ENCODE measurements at regions not wholly inside any gene's neighbourhood (a gene's known extent, or its start where the extent isn't known, plus 50 kb on each side); places are given as distances from the start of the nearest gene placed in this dataset.

DNA sequence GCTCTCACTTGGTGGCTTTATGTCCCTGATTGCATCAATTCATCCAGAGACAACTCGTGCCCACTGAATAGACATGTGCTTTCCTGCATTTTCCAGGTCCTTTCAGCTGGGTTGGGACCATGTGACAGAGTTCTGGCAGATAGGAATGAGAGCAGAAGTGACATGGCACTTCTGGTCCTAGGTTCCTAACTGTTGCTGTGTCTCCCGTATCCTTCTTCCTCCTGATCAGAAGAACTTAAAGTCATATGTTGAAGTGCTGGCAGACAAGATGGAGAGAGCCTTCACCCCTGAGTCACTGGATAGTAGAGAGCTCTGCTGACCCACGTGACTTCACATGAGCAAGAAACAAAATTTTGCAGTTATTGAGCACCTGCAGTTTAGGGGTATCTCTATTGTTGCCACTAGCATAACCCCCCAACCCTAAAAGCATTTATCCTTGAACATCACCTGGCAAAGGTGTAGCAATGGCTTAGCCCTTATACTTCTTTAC, 80.0 kb downstream of the NREP start:
- Histone ChIP-seq H3K27me3 (ENCODE audit: control insufficient read depth, insufficient read depth, low read length) (no peaks in the 10 kb centered on the region), H4K5ac (ENCODE audit: low read depth, low read length) (no peak overlapping the region), H2AFZ (replicated peaks; ENCODE audit: low read length, poor library complexity) (no peak overlapping the region), H2AK9ac (replicated peaks; ENCODE audit: low read depth, low read length, poor library complexity) (no peak overlapping the region), H3K4me1 (ENCODE audit: control insufficient read depth, insufficient read depth, low read length) (peaks cover 10% of the 10 kb centered on the region), H2BK15ac (ENCODE audit: low read depth, low read length) (no peak overlapping the region), H4K91ac (ENCODE audit: insufficient read depth, low read depth, low read length) (no peak overlapping the region), H2BK5ac (ENCODE audit: low read depth, low read length, poor library complexity, severe bottlenecking) (no peak overlapping the region), H3K4me2 (ENCODE audit: low read depth, low read length) (no peak overlapping the region), H2BK120ac (ENCODE audit: low read depth, low read length) (no peak overlapping the region), H3K79me1 (ENCODE audit: low read depth in 1 of 2, low read length in 2 of 2) (no peaks in the 10 kb centered on the region), H3K4ac (ENCODE audit: low read depth, low read length) (no peak overlapping the region), H3K36me3 (ENCODE audit: control insufficient read depth, insufficient read depth, low read length) (no peaks in the 10 kb centered on the region), H4K8ac (ENCODE audit: low read depth in 2 of 2, low read length in 2 of 2) (no peak overlapping the region), H3K9me1 (ENCODE audit: insufficient read depth, low read length) (peaks cover 4% of the 10 kb centered on the region; the same call in 1 of the 2 replicates), H3K18ac (ENCODE audit: low read depth, low read length) (no peak overlapping the region), H4K20me1 (ENCODE audit: insufficient read depth, low read length) (no peaks in the 10 kb centered on the region), H3K14ac (replicated peaks; ENCODE audit: low read depth, low read length) (peak overlapping the region; percentile 17; the same call in 1 of the 2 replicates), H3K4me3 (ENCODE audit: insufficient read depth, low read depth, low read length) (no peak overlapping the region), H2BK20ac (ENCODE audit: low read depth, low read length) (no peak overlapping the region), H3K23ac (ENCODE audit: low read depth, low read length) (no peak overlapping the region), H3K9me3 (ENCODE audit: control insufficient read depth, insufficient read depth, low read length) (no peaks in the 10 kb centered on the region), H3K27ac (ENCODE audit: insufficient read depth, low read length) (no peak overlapping the region), H2AK5ac (ENCODE audit: low read depth, low read length) (no peak overlapping the region; the same call in 1 of the 2 replicates), H3K56ac (ENCODE audit: extremely low read depth, insufficient read depth, low read length) (no peak overlapping the region), H3K9ac (ENCODE audit: low read depth, low read length) (no peak overlapping the region)
- no peak for DNase-seq
- intact Hi-C loops (cut with micrococcal nuclease): no loop called here
- in situ Hi-C loops (cut with MboI; ENCODE audit: low sequenced_read_pairs): no loop called here
- no peak for ATAC-seq (ENCODE audit: low read depth)
- no CpG with 5 or more reads among the region's 3 CpGs for WGBS, 2 experiments (ENCODE audit: extremely low coverage in 2 of 2, insufficient read length in 1 of 2)
- ChIA-PET POLR2A (ENCODE audit: unreplicated experiment) (no interaction called here), CTCF (no interaction called here)
- dilution Hi-C loops (cut with HindIII; ENCODE audit: low sequenced_read_pairs, unreplicated experiment): no loop called here
- TF ChIP-seq SMC3 (IDR thresholded peaks at IDR 0.05; ENCODE audit: low read depth, low read length): no peak
- TF ChIP-seq, protein P1, sequence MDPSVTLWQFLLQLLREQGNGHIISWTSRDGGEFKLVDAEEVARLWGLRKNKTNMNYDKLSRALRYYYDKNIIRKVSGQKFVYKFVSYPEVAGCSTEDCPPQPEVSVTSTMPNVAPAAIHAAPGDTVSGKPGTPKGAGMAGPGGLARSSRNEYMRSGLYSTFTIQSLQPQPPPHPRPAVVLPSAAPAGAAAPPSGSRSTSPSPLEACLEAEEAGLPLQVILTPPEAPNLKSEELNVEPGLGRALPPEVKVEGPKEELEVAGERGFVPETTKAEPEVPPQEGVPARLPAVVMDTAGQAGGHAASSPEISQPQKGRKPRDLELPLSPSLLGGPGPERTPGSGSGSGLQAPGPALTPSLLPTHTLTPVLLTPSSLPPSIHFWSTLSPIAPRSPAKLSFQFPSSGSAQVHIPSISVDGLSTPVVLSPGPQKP (IDR thresholded peaks at IDR 0.05; ENCODE audit: borderline replicate concordance, low read depth, low read length): no peak
- TF ChIP-seq CHD1 (IDR thresholded peaks at IDR 0.05; ENCODE audit: low read depth, low read length): no peak
- no peak for TF ChIP-seq MAZ (IDR thresholded peaks at IDR 0.05; ENCODE audit: borderline replicate concordance, low read depth, low read length)
- TF ChIP-seq BHLHE40 (IDR thresholded peaks at IDR 0.05; ENCODE audit: low read depth, low read length): no peak
- no peak for TF ChIP-seq RCOR1 (IDR thresholded peaks at IDR 0.05; ENCODE audit: insufficient replicate concordance, low read length)
- no peak for TF ChIP-seq FOS (IDR thresholded peaks at IDR 0.05; ENCODE audit: low read depth, low read length)
- TF ChIP-seq, protein P2, sequence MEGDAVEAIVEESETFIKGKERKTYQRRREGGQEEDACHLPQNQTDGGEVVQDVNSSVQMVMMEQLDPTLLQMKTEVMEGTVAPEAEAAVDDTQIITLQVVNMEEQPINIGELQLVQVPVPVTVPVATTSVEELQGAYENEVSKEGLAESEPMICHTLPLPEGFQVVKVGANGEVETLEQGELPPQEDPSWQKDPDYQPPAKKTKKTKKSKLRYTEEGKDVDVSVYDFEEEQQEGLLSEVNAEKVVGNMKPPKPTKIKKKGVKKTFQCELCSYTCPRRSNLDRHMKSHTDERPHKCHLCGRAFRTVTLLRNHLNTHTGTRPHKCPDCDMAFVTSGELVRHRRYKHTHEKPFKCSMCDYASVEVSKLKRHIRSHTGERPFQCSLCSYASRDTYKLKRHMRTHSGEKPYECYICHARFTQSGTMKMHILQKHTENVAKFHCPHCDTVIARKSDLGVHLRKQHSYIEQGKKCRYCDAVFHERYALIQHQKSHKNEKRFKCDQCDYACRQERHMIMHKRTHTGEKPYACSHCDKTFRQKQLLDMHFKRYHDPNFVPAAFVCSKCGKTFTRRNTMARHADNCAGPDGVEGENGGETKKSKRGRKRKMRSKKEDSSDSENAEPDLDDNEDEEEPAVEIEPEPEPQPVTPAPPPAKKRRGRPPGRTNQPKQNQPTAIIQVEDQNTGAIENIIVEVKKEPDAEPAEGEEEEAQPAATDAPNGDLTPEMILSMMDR (conservative IDR thresholded peaks at IDR 0.05; ENCODE audit: low read depth, low read length): no peak
- TF ChIP-seq RFX5 (IDR thresholded peaks at IDR 0.05; ENCODE audit: low read depth, low read length): no peak
- TF ChIP-seq RAD21 (IDR thresholded peaks at IDR 0.05; ENCODE audit: low read length): no peak
- no peak for TF ChIP-seq POLR2A (IDR thresholded peaks at IDR 0.05; ENCODE audit: low read depth, low read length)
- TF ChIP-seq, protein P3, sequence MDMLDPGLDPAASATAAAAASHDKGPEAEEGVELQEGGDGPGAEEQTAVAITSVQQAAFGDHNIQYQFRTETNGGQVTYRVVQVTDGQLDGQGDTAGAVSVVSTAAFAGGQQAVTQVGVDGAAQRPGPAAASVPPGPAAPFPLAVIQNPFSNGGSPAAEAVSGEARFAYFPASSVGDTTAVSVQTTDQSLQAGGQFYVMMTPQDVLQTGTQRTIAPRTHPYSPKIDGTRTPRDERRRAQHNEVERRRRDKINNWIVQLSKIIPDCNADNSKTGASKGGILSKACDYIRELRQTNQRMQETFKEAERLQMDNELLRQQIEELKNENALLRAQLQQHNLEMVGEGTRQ (IDR thresholded peaks at IDR 0.05; ENCODE audit: low read depth, low read length): no peak
- no peak for TF ChIP-seq NFE2L2 (IDR thresholded peaks at IDR 0.05; ENCODE audit: low read depth, low read length)
- BruUV-seq (replicated peaks): no TSS peak

All from IMR-90 (cell line).